ENCODE measurements at regions not wholly inside any gene's neighbourhood (a gene's known extent, or its start where the extent isn't known, plus 50 kb on each side); places are given as distances from the start of the nearest gene placed in this dataset.

DNA sequence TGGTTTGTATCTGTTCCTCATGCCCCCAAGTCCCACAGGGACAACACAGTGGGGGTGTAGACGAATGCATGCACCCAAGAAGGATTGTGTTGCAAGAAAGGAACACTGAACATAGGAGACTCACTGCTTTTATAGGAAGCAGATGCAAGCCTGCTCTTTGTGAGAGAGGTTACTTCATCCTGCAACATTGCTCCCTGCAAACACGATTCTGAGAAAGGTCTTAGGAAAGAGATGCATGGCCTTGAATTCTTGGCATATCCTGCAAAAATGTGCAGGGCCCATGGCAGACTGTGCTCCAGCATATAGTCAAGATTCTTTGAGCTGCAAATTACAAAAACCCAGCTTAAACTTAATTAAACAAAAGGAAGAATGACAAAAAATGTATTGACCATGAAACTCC lies 312.2 kb upstream of the MGAT5 start:
- no peak overlapping the region for H3K4me2 ChIP-seq (ENCODE audit: insufficient read depth in 1 of 2, low read depth in 2 of 2, low read length in 2 of 2)
- no peak overlapping the region for H2AK5ac ChIP-seq (ENCODE audit: low read depth, low read length)
- H3K56ac ChIP-seq (replicated peaks; ENCODE audit: insufficient read length, low read depth, low read length) = no peak overlapping the region
- DNase-seq (ENCODE audit: low read depth in 1 of 2, low spot score in 2 of 2) = no peak
- H2BK15ac ChIP-seq (ENCODE audit: low read length) = no peak overlapping the region
- no peak overlapping the region for H2BK12ac ChIP-seq (ENCODE audit: low read depth, low read length)
- H2BK120ac ChIP-seq (replicated peaks; ENCODE audit: low read depth, low read length) = no peak overlapping the region
- TF ChIP-seq, protein P1, sequence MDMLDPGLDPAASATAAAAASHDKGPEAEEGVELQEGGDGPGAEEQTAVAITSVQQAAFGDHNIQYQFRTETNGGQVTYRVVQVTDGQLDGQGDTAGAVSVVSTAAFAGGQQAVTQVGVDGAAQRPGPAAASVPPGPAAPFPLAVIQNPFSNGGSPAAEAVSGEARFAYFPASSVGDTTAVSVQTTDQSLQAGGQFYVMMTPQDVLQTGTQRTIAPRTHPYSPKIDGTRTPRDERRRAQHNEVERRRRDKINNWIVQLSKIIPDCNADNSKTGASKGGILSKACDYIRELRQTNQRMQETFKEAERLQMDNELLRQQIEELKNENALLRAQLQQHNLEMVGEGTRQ (IDR thresholded peaks at IDR 0.05; ENCODE audit: low read length) = no peak
- TF ChIP-seq EGR1 (IDR thresholded peaks at IDR 0.05; ENCODE audit: borderline replicate concordance, low read depth, low read length) (no peak), CTBP2 (IDR thresholded peaks at IDR 0.05; ENCODE audit: borderline replicate concordance, insufficient read depth, insufficient read length, low read length) (no peak), HDAC2 (IDR thresholded peaks at IDR 0.05; ENCODE audit: borderline replicate concordance in 1 of 2, low read depth in 2 of 2, low read length in 2 of 2) (no peak), POLR2AphosphoS5 (IDR thresholded peaks at IDR 0.05; ENCODE audit: low read depth, low read length) (no peak)
- POLR2A ChIA-PET (ENCODE audit: partially characterized antibody) = no interaction called here
- H3K9me3 ChIP-seq (ENCODE audit: insufficient read depth in 2 of 2, low read depth in 1 of 2, low read length in 1 of 2) = no peaks in the 10 kb centered on the region
- H3K79me2 ChIP-seq (ENCODE audit: control insufficient read depth in 1 of 2, insufficient read depth in 2 of 2, low read length in 2 of 2) = no peaks in the 10 kb centered on the region
- H3K18ac ChIP-seq (ENCODE audit: extremely low read depth, low read length) = no peak overlapping the region
- H4K5ac ChIP-seq (ENCODE audit: insufficient read length, low read depth, low read length) = no peak overlapping the region
- H3K4me3 ChIP-seq (ENCODE audit: extremely low read depth in 1 of 4, insufficient read depth in 2 of 4, low read depth in 3 of 4, low read length in 4 of 4) = no peak overlapping the region
- H3K4me1 ChIP-seq (replicated peaks in 1 of 4; ENCODE audit: control insufficient read depth in 3 of 4, insufficient read depth in 4 of 4, low read length in 3 of 4) = no peaks in the 10 kb centered on the region
- no peaks in the 10 kb centered on the region for H4K20me1 ChIP-seq (replicated peaks in 1 of 2; ENCODE audit: control insufficient read depth in 1 of 2, insufficient read depth in 2 of 2, low read length in 2 of 2)
- no peaks in the 10 kb centered on the region for H3K79me1 ChIP-seq (ENCODE audit: low read depth, low read length)
- CTCF ChIA-PET (ENCODE audit: partially characterized antibody) = interaction anchor here (0.7 to 1.5 kb wide), 5 partner anchors 16 to 509 kb away, joined by 3 to 6 read pairs (median 4); no protein-coding TSS in a partner anchor
- no peaks in the 10 kb centered on the region for H3K36me3 ChIP-seq (ENCODE audit: control insufficient read depth in 2 of 4, insufficient read depth in 4 of 4, low read length in 3 of 4)
- H3K9ac ChIP-seq (replicated peaks in 1 of 4; ENCODE audit: extremely low read depth in 1 of 4, low read depth in 3 of 4, low read length in 3 of 4) = no peak overlapping the region
- no peak overlapping the region for H4K8ac ChIP-seq (ENCODE audit: extremely low read depth, insufficient read depth, low read length)
- H2BK20ac ChIP-seq (ENCODE audit: low read length) = no peak overlapping the region
- peak overlapping the region; percentile 26; the same call in 1 of the 2 replicates for H2AFZ ChIP-seq (ENCODE audit: low read length)
- H3K27ac ChIP-seq (ENCODE audit: low read depth, low read length) = no peak overlapping the region
- H3K14ac ChIP-seq (ENCODE audit: insufficient read length) = no peak overlapping the region
- 61% methylated on average over 2 of the region's 2 CpGs; no CpG with 5 or more reads in 1 of the 2 experiments for WGBS, 2 experiments (ENCODE audit: extremely low coverage in 1 of 2, insufficient coverage in 1 of 2, insufficient read length in 1 of 2, insufficient replicate concordance in 2 of 2, low coverage in 1 of 2, low lambda C conversion rate in 2 of 2, missing lambda C conversion rate in 1 of 2)
- no peak overlapping the region for H3K23ac ChIP-seq (ENCODE audit: insufficient read length)
- no peaks in the 10 kb centered on the region for H3K27me3 ChIP-seq (replicated peaks in 1 of 4; ENCODE audit: control insufficient read depth in 3 of 4, extremely low read depth in 1 of 4, insufficient read depth in 3 of 4, low read length in 3 of 4)
- H4K91ac ChIP-seq (replicated peaks; ENCODE audit: insufficient read length, low read length) = no peak overlapping the region
- no peak overlapping the region for H3K4ac ChIP-seq (replicated peaks; ENCODE audit: insufficient read length, low read depth, low read length)
- H2BK5ac ChIP-seq (ENCODE audit: low read depth, low read length) = no peak overlapping the region
- H3K23me2 ChIP-seq (ENCODE audit: low read depth, low read length) = no peaks in the 10 kb centered on the region
- no peak for FAIRE-seq

All from H1 (cell line).